Ascending aorta (tissue), 2 donors: ENCODE measurements at regions not wholly inside any gene's neighbourhood (a gene's known extent, or its start where the extent isn't known, plus 50 kb on each side); places are given as distances from the start of the nearest gene placed in this dataset.
"Not testable (repeated sequence)": the region's sequence is repeated elsewhere in the genome, so short reads cannot be mapped to it uniquely, and the experiment has no call there.

ENCODE experiments used
- DNase-seq, 2 donors: peaks; one replicate each; pipeline ENCODE4 v3.0.0-alpha.2; 2019; ENCODE audit warnings: low spot score in 2 of 2
- H3K27ac ChIP-seq, 2 donors: fragments of 200-600 bp; sonication (generic); one replicate each; pipeline ENCODE4 v1.5.1; 2016 to 2017; ENCODE audit warnings: mild to moderate bottlenecking in 1 of 2
- H3K27me3 ChIP-seq: fragments of 200-600 bp; sonication (generic); one replicate; pipeline ENCODE4 v1.5.1; 2017
- H3K36me3 ChIP-seq, 2 donors: fragments of 200-600 bp; sonication (generic); one replicate each; pipeline ENCODE4 v1.5.1; 2016
- H3K4me1 ChIP-seq, 2 donors: fragments of 200-600 bp; sonication (generic); one replicate each; pipeline ENCODE4 v1.5.1; 2016 to 2017; ENCODE audit warnings: mild to moderate bottlenecking in 1 of 2
- H3K4me3 ChIP-seq, 2 donors: fragments of 200-600 bp; sonication (generic); one replicate each; pipeline ENCODE4 v1.5.1; 2016 to 2017; ENCODE audit warnings: mild to moderate bottlenecking in 1 of 2
- H3K9me3 ChIP-seq, 2 donors: fragments of 200-600 bp; sonication (generic); one replicate each; pipeline ENCODE4 v1.5.1; 2016
- CTCF ChIP-seq, 3 experiments: fragments of 200-600 bp in 2 of 3; fragments of 450-650 bp in 1 of 3; sonication (generic) in 2 of 3; IDR thresholded peaks; one replicate each; pipeline ENCODE4 v1.5.1; 2016 to 2019; ENCODE audit warnings: antibody characterized with exemption in 3 of 3, mild to moderate bottlenecking in 1 of 3, moderate library complexity in 1 of 3
- intact Hi-C: fragments of 100-400 bp; cut with DNase I; formaldehyde crosslinking; loops from one replicate; pipeline ENCODE4 v1.15.1; 2023

GRCh38 chr5:124887223-124887622, 140.8 kb upstream of the ZNF608 start:
- Histone ChIP-seq H3K4me1 (peaks cover 0 to 5% of the 10 kb centered on the region in 2 donors), H3K9me3 (peaks cover 0 to 6% of the 10 kb centered on the region in 2 donors), H3K27ac (no peak overlapping the region), H3K4me3 (no peak overlapping the region), H3K36me3 (no peaks in the 10 kb centered on the region), H3K27me3 (no peaks in the 10 kb centered on the region)
- intact Hi-C loops: no loop called here
- no peak for TF ChIP-seq CTCF (IDR thresholded peaks at IDR 0.05)
- no peak for DNase-seq

- peaks cover 0 to 6% of the 10 kb centered on the region in 2 donors for H3K9me3 ChIP-seq
- H3K27ac ChIP-seq: no peak overlapping the region
- no peak overlapping the region for H3K4me3 ChIP-seq
- no peaks in the 10 kb centered on the region for H3K36me3 ChIP-seq
- H3K4me1 ChIP-seq: peaks cover 0 to 5% of the 10 kb centered on the region in 2 donors
- no peaks in the 10 kb centered on the region for H3K27me3 ChIP-seq
- intact Hi-C loops: no loop called here
- no peak for DNase-seq
- no peak for TF ChIP-seq CTCF (IDR thresholded peaks at IDR 0.05)
Observed at GRCh38 chr5:124888050-124888506, 141.6 kb upstream of the ZNF608 start.

GRCh38 chr5:124888622-124889485, 142.4 kb upstream of the ZNF608 start:
- Histone ChIP-seq H3K27me3 (no peaks in the 10 kb centered on the region), H3K27ac (no peak overlapping the region), H3K4me1 (peaks cover 0 to 5% of the 10 kb centered on the region in 2 donors), H3K4me3 (no peak overlapping the region), H3K9me3 (peaks cover 0 to 6% of the 10 kb centered on the region in 2 donors), H3K36me3 (no peaks in the 10 kb centered on the region)
- DNase-seq: no peak
- intact Hi-C loops: no loop called here
- TF ChIP-seq CTCF (IDR thresholded peaks at IDR 0.05): no peak

GRCh38 chr5:124889486-124889825, 143.0 kb upstream of the ZNF608 start:
- Histone ChIP-seq H3K4me1 (peaks cover 0 to 5% of the 10 kb centered on the region in 2 donors), H3K9me3 (peaks cover 0 to 6% of the 10 kb centered on the region in 2 donors), H3K4me3 (no peak overlapping the region), H3K27me3 (no peaks in the 10 kb centered on the region), H3K27ac (no peak overlapping the region), H3K36me3 (no peaks in the 10 kb centered on the region)
- intact Hi-C loops: no loop called here
- no peak for DNase-seq
- no peak for TF ChIP-seq CTCF (IDR thresholded peaks at IDR 0.05)

- Histone ChIP-seq H3K4me1 (peaks cover 0 to 5% of the 10 kb centered on the region in 2 donors), H3K27ac (no peak overlapping the region), H3K4me3 (no peak overlapping the region), H3K9me3 (peaks cover 0 to 6% of the 10 kb centered on the region in 2 donors), H3K27me3 (no peaks in the 10 kb centered on the region), H3K36me3 (no peaks in the 10 kb centered on the region)
- no peak for TF ChIP-seq CTCF (IDR thresholded peaks at IDR 0.05)
- intact Hi-C loops: no loop called here
- no peak for DNase-seq
Observed at GRCh38 chr5:124889850-124890249, 143.4 kb upstream of the ZNF608 start.

- H3K4me3 ChIP-seq, intact Hi-C loops, DNase-seq, H3K9me3 ChIP-seq, H3K4me1 ChIP-seq, H3K27me3 ChIP-seq, H3K27ac ChIP-seq, H3K36me3 ChIP-seq: not testable (repeated sequence)
Observed at GRCh38 chr5:124890442-124890841, 144.0 kb upstream of the ZNF608 start.
